Inferior parietal cortex (tissue), 1 donor: ENCODE measurements at regions not wholly inside any gene's neighbourhood (a gene's known extent, or its start where the extent isn't known, plus 50 kb on each side); places are given as distances from the start of the nearest gene placed in this dataset.

ENCODE experiments used
- DNase-seq: peaks from one replicate; pipeline ENCODE4 v3.0.0-alpha.2; 2016; ENCODE audit errors: extremely low spot score

- DNase-seq = no peak
These were observed 380.3 kb upstream of the B3GALT2 start for GRCh38 chr1:193566735-193567134.

GRCh38 chr1:193565971-193566577 is 379.7 kb upstream of the B3GALT2 start:
- DNase-seq = no peak

- no peak for DNase-seq
These were observed 375.7 kb upstream of the B3GALT2 start for GRCh38 chr1:193562121-193562520.

GRCh38 chr1:193558491-193559028 is 372.1 kb upstream of the B3GALT2 start:
- no peak for DNase-seq

GRCh38 chr1:193555662-193556441 is 369.4 kb upstream of the B3GALT2 start:
- DNase-seq = no peak

- DNase-seq = no peak
These were observed 367.2 kb upstream of the B3GALT2 start for GRCh38 chr1:193553564-193553963.

- DNase-seq = no peak
These were observed 365.9 kb upstream of the B3GALT2 start for GRCh38 chr1:193552274-193552673.

GRCh38 chr1:193549081-193549480 is 362.7 kb upstream of the B3GALT2 start:
- no peak for DNase-seq

- DNase-seq = no peak
These were observed 358.8 kb upstream of the B3GALT2 start for GRCh38 chr1:193545171-193545570.

- no peak for DNase-seq
These were observed 356.8 kb upstream of the B3GALT2 start for GRCh38 chr1:193543259-193543658.

- DNase-seq = no peak
These were observed 356.3 kb upstream of the B3GALT2 start for GRCh38 chr1:193542690-193543089.

GRCh38 chr1:193540511-193540910 is 354.1 kb upstream of the B3GALT2 start:
- no peak for DNase-seq

- DNase-seq = no peak
These were observed 353.5 kb upstream of the B3GALT2 start for GRCh38 chr1:193539731-193540459.

GRCh38 chr1:193538680-193539079 is 352.3 kb upstream of the B3GALT2 start:
- DNase-seq = no peak

- no peak for DNase-seq
These were observed 351.6 kb upstream of the B3GALT2 start for GRCh38 chr1:193538003-193538354.

GRCh38 chr1:193537266-193538002 is 351.0 kb upstream of the B3GALT2 start:
- DNase-seq = no peak

GRCh38 chr1:193533853-193534252 is 347.4 kb upstream of the B3GALT2 start:
- DNase-seq = peak; percentile 52

- DNase-seq = no peak
These were observed 339.7 kb upstream of the B3GALT2 start for GRCh38 chr1:193525917-193526710.

- DNase-seq = no peak
These were observed 339.0 kb upstream of the B3GALT2 start for GRCh38 chr1:193525411-193525810.

- DNase-seq = no peak
These were observed 338.2 kb upstream of the B3GALT2 start for GRCh38 chr1:193524616-193525015.

GRCh38 chr1:193524021-193524420 is 337.6 kb upstream of the B3GALT2 start:
- DNase-seq = no peak
